HCT116 (cell line): ENCODE measurements at regions not wholly inside any gene's neighbourhood (a gene's known extent, or its start where the extent isn't known, plus 50 kb on each side); places are given as distances from the start of the nearest gene placed in this dataset.

ENCODE experiments used
- ATAC-seq: fragments of 200-7000 bp; cut with Tn5 transposase; 2 replicates; pipeline ENCODE4 v1.9.1; 2020; ENCODE audit warnings: mild to moderate bottlenecking, moderate library complexity
- BruUV-seq: library from RNA; stranded (reverse); fragments of 400-500 nt; replicated peaks from 2 replicates; lab custom pipeline; 2021; lab: Mats Ljungman, UMichigan
- CTCF ChIA-PET: fragments of 300-600 bp; sonication (Branson Sonifier 250); formaldehyde crosslinking; loops from one replicate; lab custom pipeline; 2021; ENCODE audit warnings: antibody characterized with exemption; lab: Charles Lee
- POLR2A ChIA-PET: fragments of 300-600, 350-600 bp; sonication (Branson Sonifier 250); formaldehyde crosslinking; loops from one replicate; lab custom pipeline; 2021; ENCODE audit warnings: antibody characterized with exemption; lab: Charles Lee
- RAD21 ChIA-PET, 2 experiments: fragments of 300-600 bp; sonication (Branson Sonifier 250); formaldehyde crosslinking; loops; one replicate each; lab custom pipeline; 2023; ENCODE audit warnings: low total read pairs in 2 of 2; ENCODE audit not compliant: uncharacterized antibody in 2 of 2, unreplicated experiment in 2 of 2, low non-redundant PET in 1 of 2; lab: Charles Lee
- DNase-seq: peaks from one replicate; pipeline ENCODE4 v3.0.0-alpha.2; 2010; ENCODE audit warnings: low read depth, low spot score
- H2AFZ ChIP-seq: fragments of 200-600 bp; shearing (Covaris generic), sonication (generic); 2 replicates; pipeline ENCODE4 v1.6.1; 2017; ENCODE audit warnings: low read depth, mixed run types, mixed read lengths, antibody characterized with exemption, low read length; ENCODE audit not compliant: poor library complexity, severe bottlenecking
- H3K27ac ChIP-seq: 2 replicates; pipeline ENCODE4 v1.5.1; 2012; ENCODE audit warnings: low read depth, low read length
- H3K27me3 ChIP-seq: fragments of 200-600 bp; sonication (generic); 2 replicates; pipeline ENCODE4 v1.6.1; 2016; ENCODE audit warnings: mixed run types, low read length, mixed read lengths; ENCODE audit not compliant: insufficient read depth
- H3K36me3 ChIP-seq, 2 experiments: fragments of 200-500 bp in 1 of 2; fragments of 200-600 bp in 1 of 2; sonication (Bioruptor generic) in 1 of 2; sonication (generic) in 1 of 2; 2 replicates each; pipeline versions ENCODE4 v1.5.1 to v1.6.1; 2014 to 2016; ENCODE audit warnings: low read length in 2 of 2, inconsistent platforms in 1 of 2, mixed read lengths in 1 of 2, mixed run types in 1 of 2; ENCODE audit not compliant: insufficient read depth in 2 of 2, control insufficient read depth in 1 of 2
- H3K4me1 ChIP-seq, 2 experiments: fragments of 200-600 bp in 1 of 2; sonication (generic) in 1 of 2; 2 replicates each; pipeline versions ENCODE4 v1.5.1 to v1.6.1; 2012 to 2017; ENCODE audit warnings: low read length in 2 of 2, inconsistent platforms in 1 of 2, mild to moderate bottlenecking in 1 of 2, mixed read lengths in 1 of 2, mixed run types in 1 of 2, moderate library complexity in 1 of 2; ENCODE audit not compliant: insufficient read depth in 2 of 2, control insufficient read depth in 1 of 2
- H3K4me2 ChIP-seq: fragments of 200-600 bp; sonication (generic); 2 replicates; pipeline ENCODE4 v1.6.1; 2017; ENCODE audit warnings: mixed run types, low read length, mixed read lengths
- H3K4me3 ChIP-seq, 2 experiments: fragments of 200-600 bp in 1 of 2; sonication (generic) in 1 of 2; replicated peaks in 1 of 2; 2 replicates each; pipeline ENCODE4 v1.5.1; 2011 to 2016; ENCODE audit warnings: low read length in 2 of 2, control low read depth in 1 of 2, low read depth in 1 of 2, mild to moderate bottlenecking in 1 of 2, mixed read lengths in 1 of 2, mixed run types in 1 of 2
- H3K79me2 ChIP-seq: fragments of 200-600 bp; sonication (generic); 2 replicates; pipeline ENCODE4 v1.6.1; 2017; ENCODE audit warnings: mild to moderate bottlenecking, mixed run types, low read length, moderate library complexity, mixed read lengths; ENCODE audit not compliant: insufficient read depth
- H3K9ac ChIP-seq: fragments of 200-600 bp; sonication (generic); 2 replicates; pipeline ENCODE4 v1.6.1; 2016; ENCODE audit warnings: low read length, mixed read lengths
- H3K9me2 ChIP-seq: fragments of 200-600 bp; sonication (generic), shearing (Covaris generic); 2 replicates; pipeline ENCODE4 v1.6.1; 2017; ENCODE audit warnings: mixed run types, mild to moderate bottlenecking, moderate library complexity; ENCODE audit not compliant: insufficient read depth
- H3K9me3 ChIP-seq, 2 experiments: fragments of 200-500 bp in 1 of 2; fragments of 200-600 bp in 1 of 2; sonication (Bioruptor generic) in 1 of 2; sonication (generic) in 1 of 2; 2 replicates each; pipeline ENCODE4 v1.6.1; 2014 to 2017; ENCODE audit warnings: low read length in 2 of 2, mixed read lengths in 2 of 2, inconsistent platforms in 1 of 2, low read depth in 1 of 2, mild to moderate bottlenecking in 1 of 2, mixed run types in 1 of 2, moderate library complexity in 1 of 2; ENCODE audit not compliant: control insufficient read depth in 1 of 2, insufficient read depth in 1 of 2
- H4K20me1 ChIP-seq: fragments of 200-600 bp; sonication (generic), shearing (Covaris generic); 2 replicates; pipeline ENCODE4 v1.6.1; 2017; ENCODE audit warnings: mixed run types, mild to moderate bottlenecking, moderate library complexity; ENCODE audit not compliant: insufficient read depth
- EGR1 ChIP-seq: IDR thresholded peaks from 2 replicates; pipeline ENCODE4 v1.6.1; 2012; ENCODE audit warnings: low read depth
- ELF1 ChIP-seq: IDR thresholded peaks from 2 replicates; pipeline ENCODE4 v1.6.1; 2012; ENCODE audit warnings: low read depth, borderline replicate concordance
- EZH2 ChIP-seq: fragments of 200-600 bp; sonication (generic); IDR thresholded peaks from 2 replicates; pipeline ENCODE4 v1.6.1; 2017; ENCODE audit warnings: antibody characterized with exemption, mixed run types
- POLR2A ChIP-seq: IDR thresholded peaks from 2 replicates; pipeline ENCODE4 v1.7.0; 2011; ENCODE audit warnings: borderline replicate concordance; ENCODE audit not compliant: insufficient read depth, insufficient read length; ENCODE audit errors: extremely low read depth
- POLR2AphosphoS5 ChIP-seq: IDR thresholded peaks from 2 replicates; pipeline ENCODE4 v1.6.1; 2011; ENCODE audit warnings: mild to moderate bottlenecking, low read depth, low read length, moderate library complexity
- RAD21 ChIP-seq: IDR thresholded peaks from 2 replicates; pipeline ENCODE4 v1.6.1; 2012; ENCODE audit warnings: low read depth, mild to moderate bottlenecking
- intact Hi-C: fragments of 100-400 bp; cut with micrococcal nuclease; formaldehyde crosslinking; loops from 2 replicates; pipeline ENCODE4 v1.10.0; 2022

- TF ChIP-seq POLR2AphosphoS5 (peak; percentile 60), ELF1 (no peak), EGR1 (no peak)
These were observed 106.6 kb upstream of the SHH start (continued) for GRCh38 chr7:155918720-155919390.

GRCh38 chr7:155917836-155918430 is 105.7 kb upstream of the SHH start:
- H3K4me1 ChIP-seq, result peaks cover 35 to 49% of the 10 kb centered on the region in 2 experiments
- no peak overlapping the region for H3K9ac ChIP-seq
- BruUV-seq, result no TSS peak
- H3K79me2 ChIP-seq, result no peaks in the 10 kb centered on the region
- no peak overlapping the region for H2AFZ ChIP-seq
- CTCF ChIA-PET, result no interaction called here
- no peaks in the 10 kb centered on the region for H4K20me1 ChIP-seq
- H3K9me3 ChIP-seq, result no peaks in the 10 kb centered on the region
- intact Hi-C loops, result no loop called here
- no peaks in the 10 kb centered on the region for H3K36me3 ChIP-seq
- ATAC-seq (no peak), DNase-seq (no peak)
- no peak overlapping the region for H3K4me2 ChIP-seq
- RAD21 ChIA-PET, result no interaction called here
- no peaks in the 10 kb centered on the region for H3K9me2 ChIP-seq
- no peak overlapping the region for H3K4me3 ChIP-seq
- POLR2A ChIA-PET, result no interaction called here
- TF ChIP-seq POLR2A (no peak), POLR2AphosphoS5 (no peak), EZH2 (no peak), ELF1 (no peak), RAD21 (no peak)
- H3K27me3 ChIP-seq, result no peaks in the 10 kb centered on the region; the same call in 1 of the 2 replicates
- no peak overlapping the region for H3K27ac ChIP-seq
